Body of pancreas (tissue), 4 donors: ENCODE measurements at regions not wholly inside any gene's neighbourhood (a gene's known extent, or its start where the extent isn't known, plus 50 kb on each side); places are given as distances from the start of the nearest gene placed in this dataset.

Source experiments
- POLR2A ChIP-seq, 3 donors: fragments of 450-650 bp; IDR thresholded peaks; one replicate each; pipeline ENCODE4 v1.6.1; 2016; ENCODE audit warnings: antibody characterized with exemption in 3 of 3, mild to moderate bottlenecking in 2 of 3
- TF ChIP-seq, protein P1 (sequence below), 7 experiments: fragments of 450-650 bp in 4 of 7; fragments of 200-600 bp in 3 of 7; sonication (generic) in 3 of 7; IDR thresholded peaks; one replicate each; pipeline ENCODE4 v1.5.1; 2016 to 2019; ENCODE audit warnings: antibody characterized with exemption in 7 of 7

- TF ChIP-seq, protein P1, sequence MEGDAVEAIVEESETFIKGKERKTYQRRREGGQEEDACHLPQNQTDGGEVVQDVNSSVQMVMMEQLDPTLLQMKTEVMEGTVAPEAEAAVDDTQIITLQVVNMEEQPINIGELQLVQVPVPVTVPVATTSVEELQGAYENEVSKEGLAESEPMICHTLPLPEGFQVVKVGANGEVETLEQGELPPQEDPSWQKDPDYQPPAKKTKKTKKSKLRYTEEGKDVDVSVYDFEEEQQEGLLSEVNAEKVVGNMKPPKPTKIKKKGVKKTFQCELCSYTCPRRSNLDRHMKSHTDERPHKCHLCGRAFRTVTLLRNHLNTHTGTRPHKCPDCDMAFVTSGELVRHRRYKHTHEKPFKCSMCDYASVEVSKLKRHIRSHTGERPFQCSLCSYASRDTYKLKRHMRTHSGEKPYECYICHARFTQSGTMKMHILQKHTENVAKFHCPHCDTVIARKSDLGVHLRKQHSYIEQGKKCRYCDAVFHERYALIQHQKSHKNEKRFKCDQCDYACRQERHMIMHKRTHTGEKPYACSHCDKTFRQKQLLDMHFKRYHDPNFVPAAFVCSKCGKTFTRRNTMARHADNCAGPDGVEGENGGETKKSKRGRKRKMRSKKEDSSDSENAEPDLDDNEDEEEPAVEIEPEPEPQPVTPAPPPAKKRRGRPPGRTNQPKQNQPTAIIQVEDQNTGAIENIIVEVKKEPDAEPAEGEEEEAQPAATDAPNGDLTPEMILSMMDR (IDR thresholded peaks at IDR 0.05): no peak
- TF ChIP-seq POLR2A (IDR thresholded peaks at IDR 0.05): no peak
Measured at GRCh38 chr3:176208283-176208682, 989.0 kb downstream of the TBL1XR1 start.
